ENCODE measurements at regions not wholly inside any gene's neighbourhood (a gene's known extent, or its start where the extent isn't known, plus 50 kb on each side); places are given as distances from the start of the nearest gene placed in this dataset.

GRCh38 chr13:111963031-111963430 lies 103.9 kb upstream of the SOX1 start:
- TF ChIP-seq CREB1 (IDR thresholded peaks at IDR 0.05; ENCODE audit: low read depth), result no peak
- no peak for TF ChIP-seq JUND (IDR thresholded peaks at IDR 0.05; ENCODE audit: low read depth, low read length)
- TF ChIP-seq POLR2AphosphoS5 (IDR thresholded peaks at IDR 0.05; ENCODE audit: low read length), result no peak
- no peak for TF ChIP-seq CTCF (IDR thresholded peaks at IDR 0.05 in 2 of 3, conservative IDR thresholded peaks at IDR 0.05 in 1 of 3; ENCODE audit: control insufficient read depth in 2 of 3, extremely low read depth in 1 of 3, insufficient read depth in 1 of 3, low read depth in 3 of 3, low read length in 3 of 3)
- no peak for TF ChIP-seq ZNF274 (IDR thresholded peaks at IDR 0.05; ENCODE audit: insufficient read depth, insufficient read length)
- TF ChIP-seq SMAD1 (IDR thresholded peaks at IDR 0.05; ENCODE audit: low read depth, partially characterized antibody), result no peak
- no peak for TF ChIP-seq ZNF384 (IDR thresholded peaks at IDR 0.05; ENCODE audit: borderline replicate concordance, low read depth, low read length)
- TF ChIP-seq POLR2A (IDR thresholded peaks at IDR 0.05; ENCODE audit: low read depth, low read length), result no peak

Measured in GM12878 (cell line).